ENCODE measurements at regions not wholly inside any gene's neighbourhood (a gene's known extent, or its start where the extent isn't known, plus 50 kb on each side); places are given as distances from the start of the nearest gene placed in this dataset.

DNA sequence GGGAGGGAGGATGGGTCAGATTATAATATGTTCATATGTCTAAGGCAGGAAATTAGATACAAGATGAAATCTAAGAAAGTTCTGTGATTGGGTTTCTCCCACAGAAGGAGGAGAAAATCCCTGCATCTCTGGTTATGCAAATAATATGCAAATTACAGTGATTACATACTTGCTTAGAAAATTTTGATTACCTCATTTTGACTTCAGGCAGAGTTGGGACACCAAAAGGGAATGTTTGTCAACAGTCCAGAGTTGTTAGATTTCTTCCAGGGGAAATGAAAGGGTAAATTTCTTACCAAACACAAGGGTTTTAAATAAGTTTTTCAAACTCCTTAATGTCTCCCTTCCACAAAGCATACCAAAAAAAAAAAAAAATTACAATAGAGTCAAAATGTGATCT, 101.4 kb upstream of the STEAP1B start:
- Histone ChIP-seq H3K9me3 (ENCODE audit: control insufficient read depth in 4 of 4, low read length in 3 of 4) (no peaks in the 10 kb centered on the region), H3K27ac (ENCODE audit: low read depth in 1 of 2, low read length in 2 of 2) (no peak overlapping the region), H3K4me3 (ENCODE audit: low read depth in 1 of 3, low read length in 3 of 3) (no peak overlapping the region), H3K27me3 (ENCODE audit: control insufficient read depth in 4 of 4, insufficient read depth in 4 of 4, low read length in 3 of 4) (peaks cover 0 to 2% (median 0%) of the 10 kb centered on the region in 4 donors), H3K36me3 (ENCODE audit: control insufficient read depth in 4 of 4, insufficient read depth in 3 of 4, low read depth in 1 of 4, low read length in 3 of 4) (no peaks in the 10 kb centered on the region), H3K4me1 (ENCODE audit: control insufficient read depth in 4 of 4, insufficient read depth in 4 of 4, low read length in 3 of 4) (no peaks in the 10 kb centered on the region), H3K9ac (ENCODE audit: low read depth in 1 of 2, low read length in 2 of 2) (no peak overlapping the region)
- TF ChIP-seq JUND (IDR thresholded peaks at IDR 0.05) = no peak
- TF ChIP-seq, protein P1, sequence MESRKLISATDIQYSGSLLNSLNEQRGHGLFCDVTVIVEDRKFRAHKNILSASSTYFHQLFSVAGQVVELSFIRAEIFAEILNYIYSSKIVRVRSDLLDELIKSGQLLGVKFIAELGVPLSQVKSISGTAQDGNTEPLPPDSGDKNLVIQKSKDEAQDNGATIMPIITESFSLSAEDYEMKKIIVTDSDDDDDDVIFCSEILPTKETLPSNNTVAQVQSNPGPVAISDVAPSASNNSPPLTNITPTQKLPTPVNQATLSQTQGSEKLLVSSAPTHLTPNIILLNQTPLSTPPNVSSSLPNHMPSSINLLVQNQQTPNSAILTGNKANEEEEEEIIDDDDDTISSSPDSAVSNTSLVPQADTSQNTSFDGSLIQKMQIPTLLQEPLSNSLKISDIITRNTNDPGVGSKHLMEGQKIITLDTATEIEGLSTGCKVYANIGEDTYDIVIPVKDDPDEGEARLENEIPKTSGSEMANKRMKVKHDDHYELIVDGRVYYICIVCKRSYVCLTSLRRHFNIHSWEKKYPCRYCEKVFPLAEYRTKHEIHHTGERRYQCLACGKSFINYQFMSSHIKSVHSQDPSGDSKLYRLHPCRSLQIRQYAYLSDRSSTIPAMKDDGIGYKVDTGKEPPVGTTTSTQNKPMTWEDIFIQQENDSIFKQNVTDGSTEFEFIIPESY (IDR thresholded peaks at IDR 0.05) = no peak
- TF ChIP-seq HNF4G (IDR thresholded peaks at IDR 0.05) = no peak
- no peak for TF ChIP-seq YY1 (IDR thresholded peaks at IDR 0.05)
- no peak for TF ChIP-seq NR2F2 (IDR thresholded peaks at IDR 0.05)
- TF ChIP-seq, protein P2, sequence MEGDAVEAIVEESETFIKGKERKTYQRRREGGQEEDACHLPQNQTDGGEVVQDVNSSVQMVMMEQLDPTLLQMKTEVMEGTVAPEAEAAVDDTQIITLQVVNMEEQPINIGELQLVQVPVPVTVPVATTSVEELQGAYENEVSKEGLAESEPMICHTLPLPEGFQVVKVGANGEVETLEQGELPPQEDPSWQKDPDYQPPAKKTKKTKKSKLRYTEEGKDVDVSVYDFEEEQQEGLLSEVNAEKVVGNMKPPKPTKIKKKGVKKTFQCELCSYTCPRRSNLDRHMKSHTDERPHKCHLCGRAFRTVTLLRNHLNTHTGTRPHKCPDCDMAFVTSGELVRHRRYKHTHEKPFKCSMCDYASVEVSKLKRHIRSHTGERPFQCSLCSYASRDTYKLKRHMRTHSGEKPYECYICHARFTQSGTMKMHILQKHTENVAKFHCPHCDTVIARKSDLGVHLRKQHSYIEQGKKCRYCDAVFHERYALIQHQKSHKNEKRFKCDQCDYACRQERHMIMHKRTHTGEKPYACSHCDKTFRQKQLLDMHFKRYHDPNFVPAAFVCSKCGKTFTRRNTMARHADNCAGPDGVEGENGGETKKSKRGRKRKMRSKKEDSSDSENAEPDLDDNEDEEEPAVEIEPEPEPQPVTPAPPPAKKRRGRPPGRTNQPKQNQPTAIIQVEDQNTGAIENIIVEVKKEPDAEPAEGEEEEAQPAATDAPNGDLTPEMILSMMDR (IDR thresholded peaks at IDR 0.05; ENCODE audit: low read depth, low read length, missing input control) = no peak
- TF ChIP-seq HNF4A (conservative IDR thresholded peaks at IDR 0.05) = no peak
- TF ChIP-seq, protein P3, sequence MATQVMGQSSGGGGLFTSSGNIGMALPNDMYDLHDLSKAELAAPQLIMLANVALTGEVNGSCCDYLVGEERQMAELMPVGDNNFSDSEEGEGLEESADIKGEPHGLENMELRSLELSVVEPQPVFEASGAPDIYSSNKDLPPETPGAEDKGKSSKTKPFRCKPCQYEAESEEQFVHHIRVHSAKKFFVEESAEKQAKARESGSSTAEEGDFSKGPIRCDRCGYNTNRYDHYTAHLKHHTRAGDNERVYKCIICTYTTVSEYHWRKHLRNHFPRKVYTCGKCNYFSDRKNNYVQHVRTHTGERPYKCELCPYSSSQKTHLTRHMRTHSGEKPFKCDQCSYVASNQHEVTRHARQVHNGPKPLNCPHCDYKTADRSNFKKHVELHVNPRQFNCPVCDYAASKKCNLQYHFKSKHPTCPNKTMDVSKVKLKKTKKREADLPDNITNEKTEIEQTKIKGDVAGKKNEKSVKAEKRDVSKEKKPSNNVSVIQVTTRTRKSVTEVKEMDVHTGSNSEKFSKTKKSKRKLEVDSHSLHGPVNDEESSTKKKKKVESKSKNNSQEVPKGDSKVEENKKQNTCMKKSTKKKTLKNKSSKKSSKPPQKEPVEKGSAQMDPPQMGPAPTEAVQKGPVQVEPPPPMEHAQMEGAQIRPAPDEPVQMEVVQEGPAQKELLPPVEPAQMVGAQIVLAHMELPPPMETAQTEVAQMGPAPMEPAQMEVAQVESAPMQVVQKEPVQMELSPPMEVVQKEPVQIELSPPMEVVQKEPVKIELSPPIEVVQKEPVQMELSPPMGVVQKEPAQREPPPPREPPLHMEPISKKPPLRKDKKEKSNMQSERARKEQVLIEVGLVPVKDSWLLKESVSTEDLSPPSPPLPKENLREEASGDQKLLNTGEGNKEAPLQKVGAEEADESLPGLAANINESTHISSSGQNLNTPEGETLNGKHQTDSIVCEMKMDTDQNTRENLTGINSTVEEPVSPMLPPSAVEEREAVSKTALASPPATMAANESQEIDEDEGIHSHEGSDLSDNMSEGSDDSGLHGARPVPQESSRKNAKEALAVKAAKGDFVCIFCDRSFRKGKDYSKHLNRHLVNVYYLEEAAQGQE (IDR thresholded peaks at IDR 0.05) = no peak
- no peak for TF ChIP-seq FOXA2 (IDR thresholded peaks at IDR 0.05)
- TF ChIP-seq, protein P4, sequence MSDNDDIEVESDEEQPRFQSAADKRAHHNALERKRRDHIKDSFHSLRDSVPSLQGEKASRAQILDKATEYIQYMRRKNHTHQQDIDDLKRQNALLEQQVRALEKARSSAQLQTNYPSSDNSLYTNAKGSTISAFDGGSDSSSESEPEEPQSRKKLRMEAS (IDR thresholded peaks at IDR 0.05) = no peak
- TF ChIP-seq RXRA (IDR thresholded peaks at IDR 0.05) = no peak
- TF ChIP-seq GABPA (IDR thresholded peaks at IDR 0.05 in 1 of 2, conservative IDR thresholded peaks at IDR 0.05 in 1 of 2) = no peak
- DNase-seq (ENCODE audit: low spot score) = no peak

DNA sequence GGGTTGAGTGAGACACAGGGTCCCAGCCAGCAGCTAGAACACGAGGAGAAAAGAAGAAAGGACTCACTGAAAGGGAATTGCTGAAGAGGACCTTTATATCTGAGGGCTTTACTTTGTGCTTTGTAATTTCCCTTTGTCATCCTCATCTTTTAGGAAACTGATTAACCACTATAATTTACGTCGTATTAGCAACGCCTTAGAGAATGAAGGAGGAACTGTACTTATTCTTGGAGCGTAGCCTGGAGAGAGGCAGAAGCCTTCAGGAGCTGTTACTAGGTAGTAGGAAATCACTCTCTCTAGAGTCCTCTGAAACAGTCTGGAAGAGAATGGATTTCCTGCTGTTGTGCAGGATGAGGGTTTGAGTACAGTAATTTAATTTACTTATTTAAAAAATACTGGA, 101.0 kb upstream of the STEAP1B start:
- H3K9me3 ChIP-seq (ENCODE audit: control insufficient read depth in 4 of 4, low read length in 3 of 4) = no peaks in the 10 kb centered on the region
- H3K27me3 ChIP-seq (ENCODE audit: control insufficient read depth in 4 of 4, insufficient read depth in 4 of 4, low read length in 3 of 4) = peaks cover 0 to 3% (median 0%) of the 10 kb centered on the region in 4 donors
- no peaks in the 10 kb centered on the region for H3K4me1 ChIP-seq (ENCODE audit: control insufficient read depth in 4 of 4, insufficient read depth in 4 of 4, low read length in 3 of 4)
- DNase-seq (ENCODE audit: low spot score) = no peak
- no peak overlapping the region for H3K27ac ChIP-seq (ENCODE audit: low read depth in 1 of 2, low read length in 2 of 2)
- no peak overlapping the region for H3K9ac ChIP-seq (ENCODE audit: low read depth in 1 of 2, low read length in 2 of 2)
- TF ChIP-seq FOXA2 (IDR thresholded peaks at IDR 0.05) = no peak
- no peak for TF ChIP-seq YY1 (IDR thresholded peaks at IDR 0.05)
- no peak for TF ChIP-seq HNF4A (conservative IDR thresholded peaks at IDR 0.05)
- no peak for TF ChIP-seq TAF1 (conservative IDR thresholded peaks at IDR 0.05)
- TF ChIP-seq NR2F2 (IDR thresholded peaks at IDR 0.05) = no peak
- no peaks in the 10 kb centered on the region for H3K36me3 ChIP-seq (ENCODE audit: control insufficient read depth in 4 of 4, insufficient read depth in 3 of 4, low read depth in 1 of 4, low read length in 3 of 4)
- no peak overlapping the region for H3K4me3 ChIP-seq (ENCODE audit: low read depth in 1 of 3, low read length in 3 of 3)
- WGBS = 78% methylated on average over 5 of the region's 5 CpGs

Data from liver (tissue), 8 donors.